ENCODE measurements at regions not wholly inside any gene's neighbourhood (a gene's known extent, or its start where the extent isn't known, plus 50 kb on each side); places are given as distances from the start of the nearest gene placed in this dataset.

- Mint-ChIP-seq H3K27me3 (no peaks in the 10 kb centered on the region), H3K4me1 (no peaks in the 10 kb centered on the region), H3K36me3 (no peaks in the 10 kb centered on the region), H3K27ac (no peak overlapping the region), H3K4me3 (no peak overlapping the region), H3K9me3 (peaks cover 11% of the 10 kb centered on the region)
- ATAC-seq = no peak
Measured at GRCh38 chr4:106670976-106671375, 302.4 kb upstream of the GIMD1 start.

DNA sequence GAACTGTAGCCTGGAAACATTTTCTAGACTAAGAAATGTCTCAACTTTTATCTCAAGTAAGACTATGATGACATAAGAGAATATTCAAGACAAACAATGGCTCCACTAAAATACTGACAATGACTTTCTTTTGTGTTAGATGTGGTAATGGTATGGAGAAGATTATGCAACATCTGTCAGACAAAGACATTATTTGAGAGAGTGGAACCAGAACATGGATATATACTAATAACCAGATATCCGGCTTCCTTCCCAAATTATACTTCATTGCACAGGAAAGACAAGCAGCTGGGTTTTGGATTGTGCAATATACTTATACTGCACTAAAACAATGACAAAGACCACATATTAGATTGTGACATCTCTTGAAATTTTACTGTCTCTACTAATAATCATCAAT lies 290.8 kb upstream of the GIMD1 start:
- Mint-ChIP-seq H3K9me3 (peaks cover 2% of the 10 kb centered on the region), H3K4me3 (no peak overlapping the region), H3K27ac (no peak overlapping the region), H3K27me3 (no peaks in the 10 kb centered on the region), H3K4me1 (no peaks in the 10 kb centered on the region), H3K36me3 (no peaks in the 10 kb centered on the region)
- ATAC-seq = no peak

DNA sequence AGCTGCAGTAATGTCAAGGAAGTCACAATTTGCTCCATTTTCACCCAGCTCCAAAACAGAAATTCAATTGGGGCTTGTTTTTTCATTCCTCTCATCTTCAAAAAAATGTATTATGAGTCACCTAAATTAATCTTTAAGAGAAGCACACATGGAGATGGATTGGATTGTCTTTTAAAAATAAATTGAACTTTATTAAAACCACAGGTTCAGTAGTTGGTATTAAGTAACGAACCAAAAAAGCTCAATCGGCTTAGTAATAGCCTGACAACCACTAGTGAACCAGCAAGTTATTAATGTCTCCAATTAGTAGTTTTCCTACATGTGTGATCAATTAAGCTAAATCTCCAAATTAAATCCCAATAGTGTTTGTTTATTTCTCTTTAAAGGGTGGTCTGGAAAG lies 283.5 kb upstream of the GIMD1 start:
- no peak for ATAC-seq
- Mint-ChIP-seq H3K4me1 (no peaks in the 10 kb centered on the region), H3K9me3 (peaks cover 6% of the 10 kb centered on the region), H3K27ac (no peak overlapping the region), H3K27me3 (no peaks in the 10 kb centered on the region), H3K36me3 (no peaks in the 10 kb centered on the region), H3K4me3 (no peak overlapping the region)

GRCh38 chr4:106650701-106651100 lies 282.1 kb upstream of the GIMD1 start:
- ATAC-seq = no peak
- Mint-ChIP-seq H3K36me3 (no peaks in the 10 kb centered on the region), H3K4me1 (no peaks in the 10 kb centered on the region), H3K9me3 (peaks cover 6% of the 10 kb centered on the region), H3K4me3 (no peak overlapping the region), H3K27ac (no peak overlapping the region), H3K27me3 (no peaks in the 10 kb centered on the region)

DNA sequence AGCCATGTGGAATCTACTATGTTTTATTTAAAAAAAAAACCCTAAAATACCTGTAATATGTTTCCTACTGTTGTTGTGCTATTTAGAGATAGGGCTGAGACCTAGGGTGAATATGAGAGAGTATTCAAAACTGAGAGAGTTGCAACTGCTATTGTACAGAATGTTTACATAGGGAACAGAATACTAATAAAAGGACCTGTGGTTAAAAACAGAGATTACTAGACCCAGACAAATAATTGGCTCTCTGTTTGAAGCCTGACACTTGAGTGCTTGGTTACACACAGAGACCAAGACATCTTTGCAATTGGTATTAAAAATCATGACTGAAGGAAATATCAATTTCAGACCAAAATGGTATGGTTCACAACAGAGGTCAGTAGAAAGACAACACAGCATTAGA lies 278.9 kb upstream of the GIMD1 start:
- Mint-ChIP-seq H3K9me3 (peaks cover 11% of the 10 kb centered on the region), H3K36me3 (no peaks in the 10 kb centered on the region), H3K27me3 (no peaks in the 10 kb centered on the region), H3K4me1 (no peaks in the 10 kb centered on the region), H3K27ac (no peak overlapping the region), H3K4me3 (no peak overlapping the region)
- ATAC-seq = no peak

DNA sequence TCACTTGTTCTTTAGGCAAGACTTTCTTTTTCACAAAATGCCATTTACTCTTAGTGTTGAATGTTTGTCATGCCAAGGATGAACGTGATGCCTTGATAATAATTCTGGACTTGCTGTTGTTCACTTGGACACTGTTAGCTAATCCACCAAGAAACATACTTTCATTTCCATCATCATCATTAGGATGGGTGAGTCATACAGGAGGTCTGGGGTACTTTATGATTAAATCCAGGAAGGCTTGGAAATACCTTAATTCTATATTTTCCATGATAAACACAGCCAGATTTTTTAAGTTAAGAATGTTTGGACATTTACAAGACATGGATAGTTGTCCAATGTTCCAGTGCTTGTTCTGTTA lies 260.7 kb upstream of the GIMD1 start:
- no peak overlapping the region for H3K4me3 Mint-ChIP-seq
- no peak for ATAC-seq
- no peak overlapping the region for H3K27ac Mint-ChIP-seq
- H3K27me3 Mint-ChIP-seq = no peaks in the 10 kb centered on the region
- H3K9me3 Mint-ChIP-seq = no peaks in the 10 kb centered on the region
- H3K4me1 Mint-ChIP-seq = no peaks in the 10 kb centered on the region
- no peaks in the 10 kb centered on the region for H3K36me3 Mint-ChIP-seq

- Mint-ChIP-seq H3K27me3 (no peaks in the 10 kb centered on the region), H3K4me3 (no peak overlapping the region), H3K36me3 (no peaks in the 10 kb centered on the region), H3K27ac (no peak overlapping the region), H3K9me3 (no peaks in the 10 kb centered on the region), H3K4me1 (no peaks in the 10 kb centered on the region)
- ATAC-seq = no peak
Measured at GRCh38 chr4:106628586-106629267, 260.1 kb upstream of the GIMD1 start.

- Mint-ChIP-seq H3K4me1 (no peaks in the 10 kb centered on the region), H3K36me3 (no peaks in the 10 kb centered on the region), H3K27me3 (no peaks in the 10 kb centered on the region), H3K27ac (no peak overlapping the region), H3K4me3 (no peak overlapping the region), H3K9me3 (no peaks in the 10 kb centered on the region)
- ATAC-seq = no peak
Measured at GRCh38 chr4:106627051-106627450, 258.5 kb upstream of the GIMD1 start.

- no peaks in the 10 kb centered on the region for H3K27me3 Mint-ChIP-seq
- no peaks in the 10 kb centered on the region for H3K36me3 Mint-ChIP-seq
- H3K9me3 Mint-ChIP-seq = no peaks in the 10 kb centered on the region
- H3K4me3 Mint-ChIP-seq = no peak overlapping the region
- H3K27ac Mint-ChIP-seq = no peak overlapping the region
- ATAC-seq = no peak
- no peaks in the 10 kb centered on the region for H3K4me1 Mint-ChIP-seq
Measured at GRCh38 chr4:106624671-106625070, 256.1 kb upstream of the GIMD1 start.

GRCh38 chr4:106618956-106619355 lies 250.4 kb upstream of the GIMD1 start:
- no peak for ATAC-seq
- Mint-ChIP-seq H3K9me3 (no peaks in the 10 kb centered on the region), H3K4me1 (no peaks in the 10 kb centered on the region), H3K27ac (no peak overlapping the region), H3K4me3 (no peak overlapping the region), H3K27me3 (no peaks in the 10 kb centered on the region), H3K36me3 (no peaks in the 10 kb centered on the region)

- Mint-ChIP-seq H3K4me3 (no peak overlapping the region), H3K36me3 (no peaks in the 10 kb centered on the region), H3K9me3 (no peaks in the 10 kb centered on the region), H3K4me1 (no peaks in the 10 kb centered on the region), H3K27me3 (no peaks in the 10 kb centered on the region), H3K27ac (no peak overlapping the region)
- no peak for ATAC-seq
Measured at GRCh38 chr4:106615961-106616360, 247.4 kb upstream of the GIMD1 start.

GRCh38 chr4:106615410-106615945 lies 246.9 kb upstream of the GIMD1 start:
- Mint-ChIP-seq H3K27ac (no peak overlapping the region), H3K4me1 (no peaks in the 10 kb centered on the region), H3K9me3 (no peaks in the 10 kb centered on the region), H3K27me3 (no peaks in the 10 kb centered on the region), H3K4me3 (no peak overlapping the region), H3K36me3 (no peaks in the 10 kb centered on the region)
- ATAC-seq = no peak

GRCh38 chr4:106614441-106614840 lies 245.9 kb upstream of the GIMD1 start:
- Mint-ChIP-seq H3K36me3 (no peaks in the 10 kb centered on the region), H3K27me3 (no peaks in the 10 kb centered on the region), H3K27ac (no peak overlapping the region), H3K9me3 (no peaks in the 10 kb centered on the region), H3K4me3 (no peak overlapping the region), H3K4me1 (no peaks in the 10 kb centered on the region)
- no peak for ATAC-seq

GRCh38 chr4:106609917-106610316 lies 241.3 kb upstream of the GIMD1 start:
- Mint-ChIP-seq H3K9me3 (no peaks in the 10 kb centered on the region), H3K27me3 (no peaks in the 10 kb centered on the region), H3K4me3 (no peak overlapping the region), H3K36me3 (no peaks in the 10 kb centered on the region), H3K27ac (no peak overlapping the region), H3K4me1 (no peaks in the 10 kb centered on the region)
- ATAC-seq = peak; percentile 34

DNA sequence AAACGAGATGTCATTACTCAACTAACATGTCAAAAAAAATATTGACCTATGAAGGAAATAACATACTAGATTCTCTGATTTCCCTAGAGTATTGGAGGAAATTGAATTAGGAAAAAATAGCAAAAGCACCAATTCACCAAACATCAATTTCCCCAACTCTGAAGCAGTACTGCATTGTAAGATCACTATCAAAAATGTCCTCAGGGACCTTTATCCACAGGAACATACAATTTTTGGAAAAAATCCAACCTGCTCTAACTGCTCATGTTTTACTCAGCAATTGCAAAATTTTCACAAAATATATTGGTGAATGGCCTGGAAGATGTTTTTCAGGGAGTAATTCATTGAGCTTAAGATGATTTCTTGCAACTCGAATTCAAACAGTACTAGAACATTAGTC lies 239.0 kb upstream of the GIMD1 start:
- Mint-ChIP-seq H3K4me1 (no peaks in the 10 kb centered on the region), H3K9me3 (no peaks in the 10 kb centered on the region), H3K27ac (no peak overlapping the region), H3K27me3 (no peaks in the 10 kb centered on the region), H3K4me3 (no peak overlapping the region), H3K36me3 (no peaks in the 10 kb centered on the region)
- no peak for ATAC-seq

DNA sequence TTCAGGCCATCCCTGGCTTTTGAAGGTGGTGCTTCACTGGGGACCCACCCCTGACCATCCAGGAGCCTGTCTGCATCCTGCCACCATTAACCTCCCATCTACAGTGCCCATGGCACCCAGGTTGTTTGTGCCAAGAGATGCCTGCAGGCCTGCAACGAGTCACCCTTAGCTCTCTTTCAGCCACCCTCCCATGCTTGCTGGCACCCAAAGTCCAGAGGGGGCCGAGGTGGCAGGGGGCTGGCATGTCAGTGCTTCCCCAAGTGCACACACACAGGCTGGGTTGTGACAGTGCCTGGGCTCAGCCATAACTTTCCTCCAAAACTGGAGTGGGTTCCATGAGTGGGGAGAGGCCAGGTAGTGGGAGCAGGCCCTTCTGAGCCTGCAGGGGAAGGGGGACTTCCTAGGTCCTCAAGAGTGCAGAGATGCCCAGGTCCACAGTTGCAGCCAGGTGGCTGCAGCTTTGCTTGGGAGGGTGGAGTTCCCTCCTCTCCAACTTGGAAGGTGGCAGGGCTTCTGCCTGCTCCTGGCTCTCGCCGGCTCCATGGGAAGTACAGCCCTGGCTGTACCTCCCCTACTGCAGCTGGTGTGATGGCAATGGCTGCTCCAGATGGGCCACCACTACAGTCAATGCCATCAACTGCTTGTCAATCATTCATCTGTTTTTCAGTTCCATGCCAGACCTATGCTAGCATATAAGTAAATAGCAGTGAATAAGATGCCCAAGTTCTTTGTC lies 235.9 kb upstream of the GIMD1 start:
- no peaks in the 10 kb centered on the region for H3K4me1 Mint-ChIP-seq
- ATAC-seq = peak; percentile 36

More for the DNA sequence above, 235.9 kb upstream of the GIMD1 start:
- no peak overlapping the region for H3K27ac Mint-ChIP-seq
- no peaks in the 10 kb centered on the region for H3K36me3 Mint-ChIP-seq
- no peak overlapping the region for H3K4me3 Mint-ChIP-seq
- no peaks in the 10 kb centered on the region for H3K27me3 Mint-ChIP-seq
- H3K9me3 Mint-ChIP-seq = no peaks in the 10 kb centered on the region
